ENCODE measurements at regions not wholly inside any gene's neighbourhood (a gene's known extent, or its start where the extent isn't known, plus 50 kb on each side); places are given as distances from the start of the nearest gene placed in this dataset.

GRCh38 chr7:24034251-24034650, 249.7 kb upstream of the NPY start:
- TF ChIP-seq CTCF (IDR thresholded peaks at IDR 0.05; ENCODE audit: borderline replicate concordance, extremely low read depth, low read length, poor library complexity, severe bottlenecking) (no peak), EZH2 (IDR thresholded peaks at IDR 0.05; ENCODE audit: borderline replicate concordance, low read depth, low read length, severe bottlenecking) (no peak)

Data from DND-41 (cell line).